PFSK-1 (cell line): ENCODE measurements at regions not wholly inside any gene's neighbourhood (a gene's known extent, or its start where the extent isn't known, plus 50 kb on each side); places are given as distances from the start of the nearest gene placed in this dataset.

Source experiments
- POLR2AphosphoS5 ChIP-seq: IDR thresholded peaks from 2 replicates; pipeline ENCODE4 v1.6.1; 2012; ENCODE audit warnings: low read depth, mild to moderate bottlenecking, control low read depth, low read length, moderate library complexity
- SIN3A ChIP-seq: IDR thresholded peaks from 2 replicates; pipeline ENCODE4 v1.6.1; 2012; ENCODE audit warnings: mild to moderate bottlenecking, low read length, moderate library complexity, borderline replicate concordance; ENCODE audit not compliant: insufficient read depth
- TAF1 ChIP-seq: IDR thresholded peaks from 2 replicates; pipeline ENCODE4 v1.6.1; 2012; ENCODE audit warnings: low read length, control low read depth, borderline replicate concordance; ENCODE audit not compliant: insufficient read depth
- TF ChIP-seq, protein P1 (sequence below), 2 experiments: IDR thresholded peaks; 2 replicates each; pipeline versions ENCODE4 v1.6.1 to v1.8.0; 2011 to 2012; ENCODE audit warnings: low read depth in 2 of 2, low read length in 2 of 2, control low read depth in 1 of 2, inconsistent platforms in 1 of 2, mild to moderate bottlenecking in 1 of 2, moderate library complexity in 1 of 2; ENCODE audit not compliant: insufficient read depth in 1 of 2

DNA sequence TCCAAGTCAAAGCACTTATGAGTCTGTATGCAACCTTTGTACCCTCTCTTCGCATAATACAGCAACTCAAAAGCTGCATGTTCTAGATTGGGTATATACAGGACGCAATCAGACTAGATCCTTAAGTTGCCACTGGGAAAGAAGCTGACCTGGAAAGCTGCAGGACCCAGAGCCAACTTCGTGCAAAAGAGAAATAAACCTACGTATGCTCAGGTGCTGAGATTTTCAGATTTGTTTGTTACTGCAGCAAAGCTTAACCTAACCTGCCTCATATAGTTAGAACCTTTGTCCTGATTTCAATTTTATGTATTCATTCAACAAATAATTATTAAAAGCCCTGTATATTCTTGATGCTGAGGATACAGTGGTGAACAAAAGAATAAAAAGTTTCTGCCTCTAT, 139.7 kb downstream of the SLC30A10 start:
- TF ChIP-seq POLR2AphosphoS5 (no peak), SIN3A (no peak), TAF1 (no peak)
- TF ChIP-seq, protein P1, sequence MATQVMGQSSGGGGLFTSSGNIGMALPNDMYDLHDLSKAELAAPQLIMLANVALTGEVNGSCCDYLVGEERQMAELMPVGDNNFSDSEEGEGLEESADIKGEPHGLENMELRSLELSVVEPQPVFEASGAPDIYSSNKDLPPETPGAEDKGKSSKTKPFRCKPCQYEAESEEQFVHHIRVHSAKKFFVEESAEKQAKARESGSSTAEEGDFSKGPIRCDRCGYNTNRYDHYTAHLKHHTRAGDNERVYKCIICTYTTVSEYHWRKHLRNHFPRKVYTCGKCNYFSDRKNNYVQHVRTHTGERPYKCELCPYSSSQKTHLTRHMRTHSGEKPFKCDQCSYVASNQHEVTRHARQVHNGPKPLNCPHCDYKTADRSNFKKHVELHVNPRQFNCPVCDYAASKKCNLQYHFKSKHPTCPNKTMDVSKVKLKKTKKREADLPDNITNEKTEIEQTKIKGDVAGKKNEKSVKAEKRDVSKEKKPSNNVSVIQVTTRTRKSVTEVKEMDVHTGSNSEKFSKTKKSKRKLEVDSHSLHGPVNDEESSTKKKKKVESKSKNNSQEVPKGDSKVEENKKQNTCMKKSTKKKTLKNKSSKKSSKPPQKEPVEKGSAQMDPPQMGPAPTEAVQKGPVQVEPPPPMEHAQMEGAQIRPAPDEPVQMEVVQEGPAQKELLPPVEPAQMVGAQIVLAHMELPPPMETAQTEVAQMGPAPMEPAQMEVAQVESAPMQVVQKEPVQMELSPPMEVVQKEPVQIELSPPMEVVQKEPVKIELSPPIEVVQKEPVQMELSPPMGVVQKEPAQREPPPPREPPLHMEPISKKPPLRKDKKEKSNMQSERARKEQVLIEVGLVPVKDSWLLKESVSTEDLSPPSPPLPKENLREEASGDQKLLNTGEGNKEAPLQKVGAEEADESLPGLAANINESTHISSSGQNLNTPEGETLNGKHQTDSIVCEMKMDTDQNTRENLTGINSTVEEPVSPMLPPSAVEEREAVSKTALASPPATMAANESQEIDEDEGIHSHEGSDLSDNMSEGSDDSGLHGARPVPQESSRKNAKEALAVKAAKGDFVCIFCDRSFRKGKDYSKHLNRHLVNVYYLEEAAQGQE (IDR thresholded peaks at IDR 0.05; ENCODE audit: insufficient read depth in 1 of 2, low read depth in 2 of 2, low read length in 2 of 2), result no peak
